HG03575 (cell line): ENCODE measurements at regions not wholly inside any gene's neighbourhood (a gene's known extent, or its start where the extent isn't known, plus 50 kb on each side); places are given as distances from the start of the nearest gene placed in this dataset.
"Not testable (repeated sequence)": the region's sequence is repeated elsewhere in the genome, so short reads cannot be mapped to it uniquely, and the experiment has no call there.

Experiments
- ATAC-seq: cut with Tn5 transposase; IDR thresholded peaks from one replicate; pipeline ENCODE4 v1.9.1; 2021; ENCODE audit not compliant: unreplicated experiment, insufficient number of reproducible peaks, low FRiP score; ENCODE audit errors: extremely low read depth

DNA sequence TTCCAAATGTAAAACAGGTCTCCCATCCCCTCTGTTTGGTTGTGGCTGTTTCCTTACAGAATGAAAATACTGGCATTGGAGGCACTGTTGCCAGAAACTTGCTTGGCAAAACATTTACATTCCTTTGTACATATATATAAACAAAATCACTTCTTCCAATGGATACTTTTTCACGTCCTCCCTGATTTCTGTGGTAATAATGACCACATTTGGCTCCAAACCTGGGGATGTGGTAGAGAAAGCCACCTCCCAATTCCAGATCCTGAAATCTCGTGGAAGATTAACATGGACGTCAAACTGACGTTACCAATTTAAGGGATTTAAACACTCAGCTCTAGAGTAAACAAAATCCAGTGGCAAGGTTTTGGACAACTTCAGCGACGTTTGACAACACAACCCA, 370.8 kb upstream of the ZFHX3 start:
- no peak for ATAC-seq

DNA sequence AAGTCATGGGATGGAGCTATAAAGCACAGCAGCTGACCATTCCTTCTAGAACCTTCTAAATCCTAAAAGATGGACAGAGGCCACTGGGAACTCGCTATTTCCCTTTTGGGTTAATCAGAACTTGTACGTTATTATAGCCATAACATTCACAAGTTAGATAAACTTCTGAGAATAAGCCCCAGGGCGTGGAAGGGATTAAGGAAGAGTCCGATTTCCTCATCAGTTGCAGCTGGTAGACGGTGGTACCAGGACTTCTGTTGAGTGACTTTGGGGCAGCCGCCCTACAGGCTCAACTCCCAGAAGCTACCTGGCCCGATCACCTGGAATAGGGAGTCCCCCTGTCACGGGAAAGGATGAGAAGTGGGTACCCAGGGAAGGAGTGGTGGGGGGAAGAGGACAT, 370.1 kb upstream of the ZFHX3 start:
- ATAC-seq: no peak

DNA sequence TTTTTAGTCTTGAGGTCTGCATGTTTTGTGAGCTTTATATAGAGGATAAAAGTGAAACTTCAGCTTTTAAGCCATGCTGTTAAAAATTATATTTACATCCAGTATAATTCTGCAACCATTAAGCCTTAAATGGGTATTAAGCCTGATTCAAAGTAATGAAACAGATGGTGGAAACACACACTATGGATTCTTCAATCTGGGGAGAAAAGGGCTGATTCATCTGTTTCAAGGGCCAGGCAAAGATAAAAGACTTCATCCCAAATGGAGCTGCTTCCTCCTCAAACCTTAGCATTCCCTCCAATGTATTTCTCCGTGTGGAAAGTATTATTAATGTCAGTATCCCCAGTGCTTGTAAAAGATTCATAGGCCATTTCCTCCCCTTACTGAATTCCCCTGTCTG, 367.4 kb upstream of the ZFHX3 start:
- no peak for ATAC-seq

DNA sequence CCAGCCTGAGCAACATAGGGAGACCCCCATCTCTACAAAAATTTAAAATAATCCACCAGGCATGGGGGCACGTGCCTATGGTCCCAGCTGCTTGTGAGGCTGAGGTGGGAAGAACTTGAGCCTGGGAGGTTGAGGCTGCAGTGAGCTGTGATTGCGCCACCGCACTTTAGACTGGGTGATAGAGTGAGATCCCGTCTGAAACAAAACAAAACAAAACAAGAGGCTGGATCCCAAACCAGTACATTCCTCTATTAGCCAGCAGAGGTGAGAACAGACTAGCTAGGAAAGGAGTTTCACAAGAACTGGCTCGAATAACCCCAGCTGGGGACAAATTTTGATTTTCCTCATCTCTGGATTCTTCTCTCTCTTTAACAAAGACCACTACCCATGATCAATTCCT, 366.7 kb upstream of the ZFHX3 start:
- ATAC-seq: no peak

DNA sequence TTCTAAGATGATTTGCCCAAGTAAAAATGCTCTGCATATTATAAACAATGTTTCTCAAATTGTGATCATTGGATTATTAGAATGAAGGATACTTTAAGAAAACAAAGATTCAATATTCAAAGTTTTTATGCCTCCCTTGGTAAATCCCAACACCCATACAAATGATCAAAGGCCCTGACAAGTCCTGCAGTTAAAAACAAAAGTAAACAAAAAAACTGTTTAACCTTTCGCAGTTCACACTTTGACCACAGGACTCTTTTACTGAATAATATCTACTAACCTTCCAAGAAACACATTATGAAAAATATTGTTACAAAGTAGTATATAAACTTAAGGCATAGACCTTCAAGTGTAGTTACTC, 365.9 kb upstream of the ZFHX3 start:
- ATAC-seq: no peak

DNA sequence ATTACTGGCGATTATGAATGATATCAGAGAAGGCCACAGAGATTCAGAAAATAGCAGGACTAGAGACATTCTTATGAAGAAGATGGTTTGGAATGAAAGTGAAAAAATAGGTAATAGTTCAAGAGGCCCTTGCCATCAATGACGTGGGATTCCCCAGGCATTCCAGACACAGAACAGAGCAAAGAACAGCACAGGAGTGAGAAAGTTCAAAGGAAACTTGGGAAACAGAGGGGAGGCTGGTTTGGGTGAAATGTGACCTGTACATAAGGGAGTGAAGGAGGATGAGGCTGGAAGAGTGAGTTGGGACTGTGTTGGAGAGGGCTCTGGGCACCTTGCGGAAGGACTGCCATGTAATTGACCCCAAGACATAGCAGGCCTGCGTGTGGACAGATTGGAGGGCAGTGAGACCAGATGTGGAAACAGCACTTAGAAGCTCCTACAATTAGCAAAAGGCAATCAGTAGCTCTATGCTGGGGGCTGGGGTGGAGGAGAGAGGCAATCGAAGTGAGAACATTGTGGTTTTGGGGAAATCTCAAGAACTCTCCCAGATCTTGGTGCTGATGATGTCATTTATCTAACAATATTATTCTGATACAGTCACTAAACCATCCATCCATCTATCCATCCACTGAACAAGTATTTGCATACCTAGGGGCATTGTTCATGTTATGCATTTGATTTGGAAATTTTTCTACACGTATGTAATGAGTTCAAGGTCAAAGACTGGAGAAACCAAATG, 365.3 kb upstream of the ZFHX3 start:
- ATAC-seq: no peak

DNA sequence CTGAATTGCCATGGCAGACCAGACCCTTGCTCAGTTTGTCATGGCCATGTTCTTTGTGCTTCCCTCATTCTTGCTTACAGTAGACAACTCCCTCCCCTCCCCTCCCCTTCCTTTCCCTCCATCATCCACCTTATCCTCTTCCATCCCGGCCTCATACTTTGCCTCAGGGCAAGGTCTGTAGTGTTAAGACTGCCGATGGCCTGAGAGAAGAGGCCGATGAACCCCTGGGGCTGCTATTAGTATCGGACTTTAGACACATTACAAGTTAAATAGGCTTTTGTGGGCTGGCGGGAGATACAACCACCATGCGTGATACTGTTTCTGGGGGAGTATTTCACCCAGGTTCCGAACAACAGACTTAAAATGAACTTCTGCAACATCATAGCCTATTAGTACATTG, 364.5 kb upstream of the ZFHX3 start:
- no peak for ATAC-seq

DNA sequence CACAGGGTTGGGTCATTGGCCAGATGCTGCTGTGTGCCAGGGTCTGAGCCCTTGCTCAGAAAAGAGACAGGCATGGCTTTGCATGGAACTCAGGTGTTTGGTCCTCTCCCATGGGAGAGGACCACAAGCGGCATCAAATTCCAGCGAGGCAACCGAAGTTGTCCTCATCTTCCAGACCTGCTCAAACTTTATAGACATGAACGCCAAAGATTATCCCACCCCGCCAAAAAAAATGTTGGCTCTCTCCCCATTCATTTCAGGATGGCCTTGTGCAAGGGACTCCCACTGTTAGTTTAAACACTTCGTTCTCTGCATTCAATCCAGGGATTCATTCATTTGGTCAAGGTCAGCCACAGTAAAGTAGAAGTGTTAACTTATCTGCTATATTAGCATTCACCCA, 360.8 kb upstream of the ZFHX3 start:
- no peak for ATAC-seq

DNA sequence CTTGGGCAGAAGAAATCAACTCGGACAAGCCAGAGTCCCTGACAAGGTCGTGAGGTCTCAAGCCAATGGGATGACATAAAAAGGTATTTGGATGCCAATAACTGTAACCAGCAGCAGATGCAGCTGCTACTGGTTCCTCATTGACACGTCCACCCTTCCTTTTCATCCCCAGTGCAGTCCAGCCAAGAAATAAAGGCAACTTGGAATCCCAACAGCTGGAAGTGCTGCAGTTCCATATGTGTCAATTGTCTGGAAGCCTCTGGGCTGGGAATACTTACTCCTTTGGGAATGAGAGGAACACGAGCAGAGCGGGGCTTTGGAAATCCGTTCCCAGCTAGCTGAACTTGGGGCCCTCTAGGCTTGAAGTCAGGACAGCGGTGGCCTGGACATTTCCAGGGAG, 360.4 kb upstream of the ZFHX3 start:
- no peak for ATAC-seq

DNA sequence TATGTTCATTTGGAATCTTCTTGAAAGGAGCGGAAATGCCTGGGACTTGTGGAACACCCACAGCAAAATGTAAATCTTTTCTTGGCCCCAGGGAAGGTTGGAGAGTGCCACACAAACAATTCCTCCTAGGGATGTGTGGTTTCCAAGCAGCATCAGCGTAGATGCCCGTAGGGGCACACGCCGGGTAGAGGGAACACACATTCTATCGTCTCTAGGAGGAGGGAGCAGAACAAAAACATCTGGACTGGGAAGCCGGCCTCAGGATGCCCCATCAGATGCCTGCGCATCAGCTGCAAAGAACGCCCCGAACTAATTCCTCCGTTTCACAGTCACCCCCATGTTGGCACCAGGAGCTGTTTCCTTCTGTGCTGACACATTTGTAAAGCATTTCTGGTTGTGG, 357.9 kb upstream of the ZFHX3 start:
- ATAC-seq: no peak

DNA sequence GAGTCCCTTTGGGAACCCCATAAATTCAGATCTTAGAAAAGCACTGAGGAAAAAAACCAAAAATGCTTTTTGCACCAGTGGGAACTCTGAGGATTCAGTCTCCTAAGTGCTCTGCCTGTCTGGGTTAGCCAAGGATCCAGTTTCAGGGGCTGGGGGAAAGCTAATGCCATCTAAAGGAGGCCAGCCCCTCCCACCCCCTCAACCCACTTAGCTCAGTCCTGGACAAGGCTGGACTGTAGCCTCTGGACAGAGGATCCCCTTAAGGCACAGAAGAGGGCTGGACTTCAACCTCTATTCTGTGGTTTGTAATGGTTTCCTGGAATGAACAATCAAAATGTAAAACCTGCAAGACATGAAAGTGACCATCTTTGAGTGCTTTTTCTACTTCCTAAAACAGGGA, 356.1 kb upstream of the ZFHX3 start:
- no peak for ATAC-seq

DNA sequence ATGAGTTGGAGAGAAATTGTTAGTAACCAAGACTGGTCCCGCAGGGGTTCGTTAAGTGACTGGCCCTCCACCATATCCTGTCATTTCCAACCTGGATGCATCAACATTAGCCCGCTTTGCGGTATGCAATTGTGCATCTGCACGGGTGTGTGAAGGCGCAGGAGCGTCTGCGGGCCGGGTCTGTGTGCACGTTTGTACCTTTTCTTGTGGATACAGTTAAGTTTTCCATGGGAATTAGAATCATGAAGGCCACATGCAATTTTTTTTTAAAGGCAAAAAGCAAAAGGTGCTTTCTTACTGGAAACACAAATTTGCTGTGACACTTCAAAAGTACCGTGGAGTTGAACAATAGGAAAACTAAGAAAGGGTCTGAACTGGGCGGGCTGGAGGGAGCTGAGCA, 355.4 kb upstream of the ZFHX3 start:
- no peak for ATAC-seq

DNA sequence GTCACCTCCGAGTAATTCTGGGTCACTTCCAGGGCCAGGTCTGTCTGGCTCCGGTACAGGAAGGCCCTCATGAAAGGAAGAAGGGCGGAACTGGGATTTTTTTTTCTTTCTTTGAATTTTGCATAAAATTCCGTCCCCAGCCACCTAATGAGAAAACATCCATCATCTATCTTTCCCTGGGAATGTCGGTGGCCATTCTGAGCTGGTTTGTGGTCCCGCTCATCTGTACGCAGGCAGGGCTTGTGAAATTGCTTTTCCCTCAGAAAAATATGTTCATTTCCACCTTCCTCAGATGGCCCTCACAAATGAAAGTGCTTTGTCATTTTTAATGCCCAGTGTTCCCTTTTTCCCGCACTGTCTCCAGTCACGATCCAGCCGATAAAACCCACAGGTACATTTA, 353.0 kb upstream of the ZFHX3 start:
- ATAC-seq: no peak

DNA sequence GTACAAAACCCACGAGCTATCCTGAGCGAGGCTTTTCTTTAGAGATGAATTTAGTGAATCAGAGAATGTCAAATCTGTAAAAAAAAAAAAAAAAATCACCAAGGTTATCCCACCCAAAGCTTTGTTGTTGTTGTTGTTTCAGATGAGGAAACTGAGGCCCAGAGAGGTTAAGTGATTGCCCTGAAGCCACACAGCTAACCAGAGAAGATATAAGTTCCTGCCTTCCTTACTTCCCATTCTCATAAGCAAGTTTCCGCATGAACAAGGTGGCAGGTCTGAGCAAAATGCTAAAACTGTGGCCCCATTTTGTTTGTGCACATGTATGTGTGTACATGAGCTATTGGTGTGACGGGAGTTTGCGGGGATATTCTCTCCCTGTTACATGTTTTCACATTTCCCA, 352.1 kb upstream of the ZFHX3 start:
- no peak for ATAC-seq

DNA sequence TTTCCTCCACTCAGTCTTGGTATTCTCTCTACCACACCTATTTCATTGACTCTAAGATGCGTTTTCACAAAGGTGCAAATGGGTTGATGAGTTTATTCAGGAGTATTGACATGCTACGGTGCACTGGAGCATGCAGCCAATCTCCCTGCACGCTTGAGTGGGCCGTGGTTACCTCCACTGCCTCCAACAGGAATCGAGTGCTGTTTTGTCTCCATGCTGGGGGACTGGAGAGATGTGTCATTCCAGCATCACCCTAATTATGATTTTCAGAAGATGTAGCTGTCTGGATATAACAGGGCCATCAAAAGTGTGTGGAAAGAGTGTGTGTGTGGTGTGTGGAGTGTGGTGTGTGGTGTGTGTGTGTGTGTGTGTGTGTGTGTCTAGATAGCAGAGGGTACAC, 351.6 kb upstream of the ZFHX3 start:
- ATAC-seq: no peak

DNA sequence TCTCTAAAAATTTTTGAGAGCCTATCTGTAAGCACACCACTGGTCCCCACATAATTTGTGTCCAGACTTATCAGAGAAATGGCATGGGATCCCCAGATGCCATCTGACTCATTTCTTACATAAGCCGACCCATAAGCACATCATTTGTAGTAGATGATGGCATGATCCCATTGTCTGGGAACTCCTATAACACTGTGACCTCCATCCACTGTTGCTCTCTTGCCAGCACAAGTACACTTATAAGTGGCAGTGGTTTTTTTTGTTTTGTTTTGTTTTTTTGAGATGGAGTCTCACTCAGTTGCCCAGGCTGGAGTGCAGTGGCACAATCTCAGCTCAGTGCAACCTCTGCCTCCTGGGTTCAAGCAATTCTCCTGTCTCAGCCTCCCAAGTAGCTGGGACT, 350.7 kb upstream of the ZFHX3 start:
- ATAC-seq: not testable (repeated sequence)

DNA sequence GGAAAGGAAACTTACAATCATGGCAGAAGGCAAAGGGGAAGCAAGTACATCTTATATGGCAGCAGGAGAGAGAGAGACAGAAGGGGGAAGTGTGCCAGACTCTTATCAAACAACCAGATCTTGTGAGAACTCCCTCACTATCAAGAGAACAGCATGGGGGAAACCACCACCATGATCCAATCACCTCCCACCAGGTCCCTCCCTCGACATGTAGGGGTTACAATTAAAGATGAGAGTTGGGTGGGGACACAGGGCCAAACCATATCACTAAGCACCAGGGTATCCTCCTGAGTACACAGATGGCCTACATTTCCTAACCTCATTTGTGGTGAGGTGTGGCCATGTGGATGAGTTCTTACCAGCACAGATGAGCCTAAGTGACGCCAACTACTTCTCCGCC, 348.6 kb upstream of the ZFHX3 start:
- no peak for ATAC-seq

DNA sequence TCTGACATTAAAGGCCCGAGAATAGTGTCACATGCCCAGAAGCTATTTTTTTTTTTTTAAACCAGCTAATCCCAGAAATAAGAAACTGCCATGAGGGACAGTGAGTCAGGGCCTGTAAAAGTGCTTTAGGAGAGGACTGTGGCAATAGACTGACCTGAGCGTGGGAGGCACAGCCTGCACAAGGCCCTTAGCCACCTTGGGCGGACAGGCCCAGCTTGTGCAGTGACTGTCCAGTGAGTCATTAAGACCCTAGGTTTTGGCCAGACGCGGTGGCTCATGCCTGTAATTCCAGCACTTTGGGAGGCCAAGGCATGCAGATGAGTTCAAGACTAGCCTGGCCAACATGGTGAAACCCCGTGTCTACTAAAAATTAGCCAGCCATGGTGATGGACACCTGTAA, 343.0 kb upstream of the ZFHX3 start:
- ATAC-seq: no peak

DNA sequence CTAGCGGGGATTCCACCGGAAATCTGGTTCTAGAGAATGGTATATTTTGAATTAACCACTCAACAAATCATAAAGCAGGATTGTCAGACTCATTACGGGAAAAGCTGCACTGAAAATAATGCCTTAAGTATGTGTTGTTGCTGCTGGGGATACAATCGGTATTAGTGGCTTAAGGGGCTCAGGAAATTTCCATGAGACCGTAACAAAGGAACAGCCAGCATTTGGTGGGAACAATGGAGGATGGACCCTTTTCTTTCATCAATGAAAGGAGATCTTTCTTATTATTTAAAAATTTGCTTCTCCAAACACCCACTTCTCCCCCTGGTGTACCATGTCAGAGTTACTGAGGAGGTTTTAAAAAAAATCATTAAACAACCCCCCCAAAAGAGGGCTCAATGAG, 342.6 kb upstream of the ZFHX3 start:
- ATAC-seq: no peak

DNA sequence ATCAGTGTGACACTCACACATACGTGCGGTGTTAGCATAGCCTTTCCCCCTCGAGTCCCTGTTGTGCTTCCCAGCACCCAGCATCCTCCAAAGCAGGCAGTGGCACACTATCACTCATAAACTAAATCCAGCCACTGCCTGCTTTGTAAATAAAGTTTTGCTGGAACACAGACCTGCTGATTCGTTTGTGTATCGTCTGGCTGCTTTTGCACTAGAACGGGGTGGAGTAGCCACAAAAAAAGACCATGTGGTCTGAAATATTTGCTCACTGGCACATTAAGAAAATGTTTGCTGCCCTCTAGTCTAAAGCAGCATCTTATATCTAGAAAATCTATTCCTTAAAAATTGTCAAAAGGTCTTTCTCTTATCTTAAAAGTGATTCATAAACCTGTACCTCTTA, 341.2 kb upstream of the ZFHX3 start:
- ATAC-seq: no peak

DNA sequence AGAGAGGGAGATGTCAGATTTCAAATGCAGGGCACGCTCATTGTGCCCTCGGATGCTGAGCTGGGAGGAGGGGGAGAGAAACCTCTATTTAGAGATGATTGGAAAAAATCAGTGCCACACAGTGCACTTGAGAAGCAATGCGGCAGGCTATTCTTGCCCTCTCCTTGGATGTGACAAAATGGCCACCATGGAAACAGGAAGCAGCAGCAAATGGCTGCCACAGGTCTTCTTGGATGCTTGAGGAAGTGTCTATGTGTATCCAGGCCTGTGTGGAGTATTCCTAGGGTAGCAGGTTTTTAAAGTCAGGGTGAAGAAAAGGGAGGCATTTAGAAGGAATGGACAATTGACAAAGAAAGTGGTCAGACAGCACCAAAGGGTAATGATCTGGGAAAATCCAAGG, 340.1 kb upstream of the ZFHX3 start:
- no peak for ATAC-seq

DNA sequence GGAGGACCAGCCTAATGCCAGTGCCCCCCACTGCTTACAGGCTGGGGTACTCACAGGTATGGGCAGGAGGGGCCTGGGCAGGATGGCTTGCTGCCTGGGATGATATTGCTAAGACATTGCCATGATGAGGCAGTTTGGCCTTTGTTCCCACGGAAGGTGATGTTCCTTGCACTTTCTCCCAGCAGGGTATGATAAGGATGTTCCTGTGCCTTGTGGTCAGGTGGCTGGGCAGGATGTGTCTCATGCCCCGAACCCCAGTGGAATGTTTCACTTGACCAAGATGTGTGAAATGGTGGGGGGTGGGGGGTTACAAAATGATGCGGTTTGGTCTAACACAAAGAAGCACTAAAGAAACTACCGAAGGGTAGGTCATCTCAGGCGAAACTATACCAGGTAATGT, 337.8 kb upstream of the ZFHX3 start:
- no peak for ATAC-seq
